HL-60 (cell line): ENCODE measurements at regions not wholly inside any gene's neighbourhood (a gene's known extent, or its start where the extent isn't known, plus 50 kb on each side); places are given as distances from the start of the nearest gene placed in this dataset.
"Not testable (repeated sequence)": the region's sequence is repeated elsewhere in the genome, so short reads cannot be mapped to it uniquely, and the experiment has no call there.

ENCODE experiments used
- DNase-seq, 2 experiments: peaks; one replicate each; pipeline ENCODE4 v3.0.0-alpha.2; 2010 to 2020; ENCODE audit warnings: low read depth in 1 of 2, low spot score in 1 of 2
- H3K27ac ChIP-seq: fragments of 250-450 bp; sonication (Bioruptor Pico); replicated peaks from 2 replicates; pipeline ENCODE4 v1.5.1; 2020; ENCODE audit warnings: mild to moderate bottlenecking, moderate library complexity
- H3K27me3 ChIP-seq: fragments of 250-450 bp; sonication (Bioruptor Pico); 2 replicates; pipeline ENCODE4 v1.5.1; 2021; ENCODE audit warnings: mild to moderate bottlenecking, moderate library complexity; ENCODE audit not compliant: insufficient read depth, poor library complexity, severe bottlenecking
- H3K4me3 ChIP-seq: replicated peaks from 2 replicates; pipeline ENCODE4 v1.5.1; 2011; ENCODE audit warnings: mild to moderate bottlenecking, control low read depth, low read length; ENCODE audit not compliant: insufficient read depth
- GABPA ChIP-seq: IDR thresholded peaks from 2 replicates; pipeline ENCODE4 v1.6.1; 2012; ENCODE audit warnings: low read depth
- POLR2AphosphoS5 ChIP-seq: IDR thresholded peaks from 2 replicates; pipeline ENCODE4 v1.6.1; 2012; ENCODE audit warnings: low read depth
- SPI1 ChIP-seq: IDR thresholded peaks from 2 replicates; pipeline ENCODE4 v1.6.1; 2012; ENCODE audit warnings: low read depth, mild to moderate bottlenecking, borderline replicate concordance
- TF ChIP-seq, protein P1 (sequence below): IDR thresholded peaks from 2 replicates; pipeline ENCODE4 v1.6.1; 2012; ENCODE audit warnings: low read depth; ENCODE audit not compliant: insufficient replicate concordance
- TF ChIP-seq, protein P2 (sequence below): IDR thresholded peaks from one replicate; pipeline ENCODE4 v1.5.1; 2011; ENCODE audit warnings: low read length, control low read depth, inconsistent platforms; ENCODE audit not compliant: insufficient read depth

DNA sequence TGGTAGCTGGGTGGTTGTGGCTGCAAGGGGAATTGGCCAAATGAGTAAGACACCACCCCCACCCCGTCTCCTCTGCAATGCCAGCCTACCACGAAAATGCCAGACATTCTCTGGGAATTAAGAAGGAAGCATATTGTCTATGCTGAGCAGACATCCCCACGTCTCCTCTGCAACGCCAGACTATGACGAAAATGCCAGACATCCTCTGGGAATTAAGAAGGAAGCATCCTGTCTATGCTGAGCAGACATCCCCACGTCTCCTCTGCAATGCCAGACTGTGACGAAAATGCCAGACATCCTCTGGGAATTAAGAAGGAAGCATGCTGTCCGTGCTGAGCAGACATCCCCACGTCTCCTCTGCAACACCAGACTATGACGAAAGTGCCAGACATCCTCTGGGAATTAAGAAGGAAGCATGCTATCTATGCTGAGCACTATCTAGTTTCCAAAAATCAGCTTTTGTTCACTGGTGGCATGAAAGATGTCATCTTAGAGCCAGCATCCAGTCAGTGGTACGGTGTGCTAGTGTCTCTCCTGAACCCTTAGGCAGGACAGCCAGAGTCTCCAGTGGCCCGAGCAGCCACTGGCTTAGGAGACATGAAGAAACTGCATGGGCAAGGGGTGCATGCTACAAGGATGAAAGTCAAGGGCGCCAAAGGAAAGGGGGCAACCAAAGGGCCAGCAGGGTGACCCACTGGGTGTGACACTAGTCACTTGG lies 339.8 kb upstream of the FRG1 start:
- no peak overlapping the region for H3K4me3 ChIP-seq
- H3K27ac ChIP-seq, result no peak overlapping the region
- TF ChIP-seq GABPA (no peak), POLR2AphosphoS5 (no peak), SPI1 (no peak)
- TF ChIP-seq, protein P1, sequence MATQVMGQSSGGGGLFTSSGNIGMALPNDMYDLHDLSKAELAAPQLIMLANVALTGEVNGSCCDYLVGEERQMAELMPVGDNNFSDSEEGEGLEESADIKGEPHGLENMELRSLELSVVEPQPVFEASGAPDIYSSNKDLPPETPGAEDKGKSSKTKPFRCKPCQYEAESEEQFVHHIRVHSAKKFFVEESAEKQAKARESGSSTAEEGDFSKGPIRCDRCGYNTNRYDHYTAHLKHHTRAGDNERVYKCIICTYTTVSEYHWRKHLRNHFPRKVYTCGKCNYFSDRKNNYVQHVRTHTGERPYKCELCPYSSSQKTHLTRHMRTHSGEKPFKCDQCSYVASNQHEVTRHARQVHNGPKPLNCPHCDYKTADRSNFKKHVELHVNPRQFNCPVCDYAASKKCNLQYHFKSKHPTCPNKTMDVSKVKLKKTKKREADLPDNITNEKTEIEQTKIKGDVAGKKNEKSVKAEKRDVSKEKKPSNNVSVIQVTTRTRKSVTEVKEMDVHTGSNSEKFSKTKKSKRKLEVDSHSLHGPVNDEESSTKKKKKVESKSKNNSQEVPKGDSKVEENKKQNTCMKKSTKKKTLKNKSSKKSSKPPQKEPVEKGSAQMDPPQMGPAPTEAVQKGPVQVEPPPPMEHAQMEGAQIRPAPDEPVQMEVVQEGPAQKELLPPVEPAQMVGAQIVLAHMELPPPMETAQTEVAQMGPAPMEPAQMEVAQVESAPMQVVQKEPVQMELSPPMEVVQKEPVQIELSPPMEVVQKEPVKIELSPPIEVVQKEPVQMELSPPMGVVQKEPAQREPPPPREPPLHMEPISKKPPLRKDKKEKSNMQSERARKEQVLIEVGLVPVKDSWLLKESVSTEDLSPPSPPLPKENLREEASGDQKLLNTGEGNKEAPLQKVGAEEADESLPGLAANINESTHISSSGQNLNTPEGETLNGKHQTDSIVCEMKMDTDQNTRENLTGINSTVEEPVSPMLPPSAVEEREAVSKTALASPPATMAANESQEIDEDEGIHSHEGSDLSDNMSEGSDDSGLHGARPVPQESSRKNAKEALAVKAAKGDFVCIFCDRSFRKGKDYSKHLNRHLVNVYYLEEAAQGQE, result no peak
- TF ChIP-seq, protein P2, sequence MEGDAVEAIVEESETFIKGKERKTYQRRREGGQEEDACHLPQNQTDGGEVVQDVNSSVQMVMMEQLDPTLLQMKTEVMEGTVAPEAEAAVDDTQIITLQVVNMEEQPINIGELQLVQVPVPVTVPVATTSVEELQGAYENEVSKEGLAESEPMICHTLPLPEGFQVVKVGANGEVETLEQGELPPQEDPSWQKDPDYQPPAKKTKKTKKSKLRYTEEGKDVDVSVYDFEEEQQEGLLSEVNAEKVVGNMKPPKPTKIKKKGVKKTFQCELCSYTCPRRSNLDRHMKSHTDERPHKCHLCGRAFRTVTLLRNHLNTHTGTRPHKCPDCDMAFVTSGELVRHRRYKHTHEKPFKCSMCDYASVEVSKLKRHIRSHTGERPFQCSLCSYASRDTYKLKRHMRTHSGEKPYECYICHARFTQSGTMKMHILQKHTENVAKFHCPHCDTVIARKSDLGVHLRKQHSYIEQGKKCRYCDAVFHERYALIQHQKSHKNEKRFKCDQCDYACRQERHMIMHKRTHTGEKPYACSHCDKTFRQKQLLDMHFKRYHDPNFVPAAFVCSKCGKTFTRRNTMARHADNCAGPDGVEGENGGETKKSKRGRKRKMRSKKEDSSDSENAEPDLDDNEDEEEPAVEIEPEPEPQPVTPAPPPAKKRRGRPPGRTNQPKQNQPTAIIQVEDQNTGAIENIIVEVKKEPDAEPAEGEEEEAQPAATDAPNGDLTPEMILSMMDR, result no peak
- H3K27me3 ChIP-seq, result no peaks in the 10 kb centered on the region
- DNase-seq, result no peak

DNA sequence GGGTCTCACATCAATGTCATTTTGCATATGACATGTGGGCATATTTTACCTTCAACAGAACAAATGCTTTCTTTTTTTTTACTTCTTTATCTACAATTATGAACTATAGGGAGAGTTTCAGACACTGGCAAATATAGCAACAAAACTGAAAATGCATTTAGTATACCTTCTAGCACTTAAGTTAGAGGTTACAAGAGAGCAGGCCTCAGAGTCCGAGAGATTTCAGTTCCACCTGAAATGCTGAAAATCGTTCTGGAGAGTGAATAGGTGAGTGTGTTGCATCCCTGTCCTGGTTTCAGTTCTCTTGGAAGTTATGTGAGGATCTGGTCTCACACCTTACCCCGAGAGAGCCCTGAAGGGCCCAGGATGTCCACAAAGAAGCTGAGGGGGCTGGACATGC lies 337.8 kb upstream of the FRG1 start:
- DNase-seq, H3K27me3 ChIP-seq, H3K27ac ChIP-seq, H3K4me3 ChIP-seq: not testable (repeated sequence)

DNA sequence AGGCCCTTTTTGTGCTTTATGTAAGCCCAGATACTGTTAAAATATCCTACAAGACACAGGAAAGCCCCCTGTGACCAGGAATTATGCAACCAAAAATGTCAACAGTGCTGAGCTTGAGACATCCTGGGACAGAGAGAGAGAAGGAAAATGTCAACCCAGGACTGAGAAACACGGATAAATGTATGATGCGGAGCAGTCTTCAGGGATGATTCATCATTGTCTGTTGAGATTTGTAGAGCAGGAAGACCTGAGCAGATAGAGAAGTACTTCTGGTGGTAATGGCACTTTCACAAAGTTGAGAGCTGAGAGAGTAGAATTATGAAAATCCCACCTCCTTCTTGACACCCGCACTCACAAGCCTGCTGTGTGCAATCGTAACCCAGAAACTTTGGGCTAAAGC lies 330.1 kb upstream of the FRG1 start:
- not testable (repeated sequence) for H3K27me3 ChIP-seq, H3K27ac ChIP-seq, H3K4me3 ChIP-seq, DNase-seq

DNA sequence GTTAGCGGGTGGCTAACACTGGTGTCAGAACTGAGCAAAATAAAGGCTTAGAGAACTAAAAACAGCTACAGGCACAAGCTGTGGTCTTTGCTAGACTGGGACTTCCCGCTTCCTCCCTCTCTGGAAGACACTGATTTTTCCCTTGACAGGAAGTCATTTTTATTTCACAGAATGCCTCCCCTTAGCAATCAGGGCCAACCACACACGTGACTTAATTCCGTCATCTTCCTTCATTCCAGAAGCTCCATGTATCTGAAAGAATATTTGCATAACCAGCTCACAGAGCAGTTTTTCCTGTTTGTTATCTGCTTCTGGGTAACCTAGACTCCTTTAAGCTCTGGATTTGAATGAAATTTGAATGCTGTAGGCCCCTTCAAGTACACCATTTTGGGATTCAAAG lies 327.5 kb upstream of the FRG1 start:
- DNase-seq, result no peak
- TF ChIP-seq, protein P2, result no peak
- TF ChIP-seq GABPA, result no peak
- TF ChIP-seq, protein P1, result no peak
- TF ChIP-seq POLR2AphosphoS5, result no peak
- no peak for TF ChIP-seq SPI1
- H3K27ac ChIP-seq, result no peak overlapping the region
- H3K27me3 ChIP-seq, result no peaks in the 10 kb centered on the region
- H3K4me3 ChIP-seq, result no peak overlapping the region

DNA sequence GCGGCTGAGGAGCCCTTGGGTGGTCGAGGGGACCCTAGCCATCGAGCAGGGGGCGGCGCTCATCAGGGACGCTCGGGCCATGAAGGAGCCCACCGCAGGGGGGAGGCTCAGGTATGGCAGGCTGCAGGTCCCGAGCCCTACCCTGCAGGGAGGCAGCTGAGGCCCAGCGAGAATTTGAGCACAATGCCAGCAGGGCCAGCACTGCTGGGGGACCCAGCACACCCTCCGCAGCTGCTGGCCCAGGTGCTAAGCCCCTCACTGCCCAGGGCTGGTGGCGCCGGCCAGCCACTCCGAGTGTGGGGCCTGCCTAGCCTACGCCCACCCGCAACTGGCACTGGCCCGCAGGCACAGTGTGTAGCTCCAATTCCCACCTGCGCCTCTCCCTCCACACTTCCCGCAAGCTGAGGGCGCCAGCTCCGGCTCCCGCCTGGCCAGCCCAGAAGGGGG lies 325.4 kb upstream of the FRG1 start:
- no peak for DNase-seq
- Histone ChIP-seq H3K4me3 (no peak overlapping the region), H3K27me3 (no peaks in the 10 kb centered on the region), H3K27ac (no peak overlapping the region)
- no peak for TF ChIP-seq POLR2AphosphoS5
- TF ChIP-seq, protein P2, result no peak
- TF ChIP-seq, protein P1, result no peak
- no peak for TF ChIP-seq GABPA
- no peak for TF ChIP-seq SPI1

DNA sequence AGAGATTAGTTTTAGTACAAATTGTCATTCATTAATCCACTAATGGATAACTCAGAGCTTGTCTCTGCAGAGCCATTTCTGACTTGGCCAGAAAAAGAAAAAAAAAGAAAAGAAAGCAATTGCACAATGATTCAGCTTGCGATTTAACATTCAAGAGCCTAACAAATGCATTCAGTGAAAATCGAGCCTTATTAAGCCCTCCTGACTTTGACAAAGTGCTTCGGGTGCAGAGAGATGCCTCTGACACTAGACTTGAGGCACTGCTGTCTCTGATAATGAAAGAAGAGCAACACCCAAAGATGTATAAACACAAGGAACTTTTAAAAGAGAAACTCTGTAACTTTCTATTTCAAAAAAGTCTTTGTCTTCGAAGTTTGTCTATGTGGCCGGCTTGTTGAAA lies 322.9 kb upstream of the FRG1 start:
- not testable (repeated sequence) for H3K27me3 ChIP-seq, H3K4me3 ChIP-seq, DNase-seq

More for the DNA sequence above, 322.9 kb upstream of the FRG1 start:
- not testable (repeated sequence) for H3K27ac ChIP-seq
